ENCODE measurements at regions not wholly inside any gene's neighbourhood (a gene's known extent, or its start where the extent isn't known, plus 50 kb on each side); places are given as distances from the start of the nearest gene placed in this dataset.

GRCh38 chr5:174165406-174165805 is 119.9 kb downstream of the NSG2 start (continued):
- TF ChIP-seq ZBTB33 (IDR thresholded peaks at IDR 0.05; ENCODE audit: extremely low read depth, insufficient replicate concordance, low read length): no peak
- no peak for TF ChIP-seq POLR2A (IDR thresholded peaks at IDR 0.05; ENCODE audit: borderline replicate concordance, extremely low read depth, insufficient read depth, insufficient read length)

GRCh38 chr5:174166231-174167079 is 120.9 kb downstream of the NSG2 start:
- Histone ChIP-seq H3K9me3 (ENCODE audit: control insufficient read depth in 1 of 2, insufficient read depth in 1 of 2, low read depth in 1 of 2, low read length in 2 of 2) (no peaks in the 10 kb centered on the region), H3K9me2 (ENCODE audit: insufficient read depth) (no peaks in the 10 kb centered on the region), H3K36me3 (ENCODE audit: control insufficient read depth in 1 of 2, insufficient read depth in 2 of 2, low read length in 2 of 2) (no peaks in the 10 kb centered on the region), H4K20me1 (ENCODE audit: insufficient read depth) (no peaks in the 10 kb centered on the region), H3K4me2 (ENCODE audit: low read length) (no peak overlapping the region), H3K9ac (ENCODE audit: low read length) (no peak overlapping the region), H3K79me2 (ENCODE audit: insufficient read depth, low read length) (no peaks in the 10 kb centered on the region), H3K27ac (ENCODE audit: low read depth, low read length) (no peak overlapping the region), H3K4me3 (replicated peaks in 1 of 2; ENCODE audit: low read depth in 1 of 2, low read length in 2 of 2) (no peak overlapping the region), H2AFZ (ENCODE audit: low read depth, low read length, poor library complexity, severe bottlenecking) (peak overlapping the region; percentile 26), H3K4me1 (ENCODE audit: control insufficient read depth in 1 of 2, insufficient read depth in 2 of 2, low read length in 2 of 2) (peaks cover 0 to 4% of the 10 kb centered on the region in 2 experiments; a peak in 1 of 4 replicates), H3K27me3 (ENCODE audit: insufficient read depth, low read length) (no peaks in the 10 kb centered on the region)
- BruUV-seq (replicated peaks): no TSS peak
- intact Hi-C loops (cut with micrococcal nuclease): no loop called here
- POLR2A ChIA-PET: no interaction called here
- DNase-seq (ENCODE audit: low read depth, low spot score) (no peak), ATAC-seq (no peak)
- CTCF ChIA-PET: no interaction called here
- RAD21 ChIA-PET (ENCODE audit: low non-redundant PET in 1 of 2, low total read pairs in 2 of 2, uncharacterized antibody in 2 of 2, unreplicated experiment in 2 of 2): no interaction called here
- TF ChIP-seq SP1 (IDR thresholded peaks at IDR 0.05; ENCODE audit: low read depth) (no peak), FOSL1 (IDR thresholded peaks at IDR 0.05; ENCODE audit: low read depth) (no peak), POLR2AphosphoS5 (IDR thresholded peaks at IDR 0.05; ENCODE audit: low read depth, low read length) (no peak), SIN3A (IDR thresholded peaks at IDR 0.05; ENCODE audit: low read depth) (no peak), SRF (IDR thresholded peaks at IDR 0.05; ENCODE audit: low read depth) (no peak), ZFX (IDR thresholded peaks at IDR 0.05) (no peak), JUND (IDR thresholded peaks at IDR 0.05) (no peak), TCF7L2 (IDR thresholded peaks at IDR 0.05; ENCODE audit: borderline replicate concordance, extremely low read depth, insufficient read depth, insufficient read length) (no peak), CEBPB (IDR thresholded peaks at IDR 0.05; ENCODE audit: low read depth) (no peak), EZH2phosphoT487 (IDR thresholded peaks at IDR 0.05; ENCODE audit: borderline replicate concordance) (no peak), POLR2A (IDR thresholded peaks at IDR 0.05; ENCODE audit: borderline replicate concordance, extremely low read depth, insufficient read depth, insufficient read length) (no peak), ZBTB33 (IDR thresholded peaks at IDR 0.05; ENCODE audit: extremely low read depth, insufficient replicate concordance, low read length) (no peak)
- TF ChIP-seq, protein P1, sequence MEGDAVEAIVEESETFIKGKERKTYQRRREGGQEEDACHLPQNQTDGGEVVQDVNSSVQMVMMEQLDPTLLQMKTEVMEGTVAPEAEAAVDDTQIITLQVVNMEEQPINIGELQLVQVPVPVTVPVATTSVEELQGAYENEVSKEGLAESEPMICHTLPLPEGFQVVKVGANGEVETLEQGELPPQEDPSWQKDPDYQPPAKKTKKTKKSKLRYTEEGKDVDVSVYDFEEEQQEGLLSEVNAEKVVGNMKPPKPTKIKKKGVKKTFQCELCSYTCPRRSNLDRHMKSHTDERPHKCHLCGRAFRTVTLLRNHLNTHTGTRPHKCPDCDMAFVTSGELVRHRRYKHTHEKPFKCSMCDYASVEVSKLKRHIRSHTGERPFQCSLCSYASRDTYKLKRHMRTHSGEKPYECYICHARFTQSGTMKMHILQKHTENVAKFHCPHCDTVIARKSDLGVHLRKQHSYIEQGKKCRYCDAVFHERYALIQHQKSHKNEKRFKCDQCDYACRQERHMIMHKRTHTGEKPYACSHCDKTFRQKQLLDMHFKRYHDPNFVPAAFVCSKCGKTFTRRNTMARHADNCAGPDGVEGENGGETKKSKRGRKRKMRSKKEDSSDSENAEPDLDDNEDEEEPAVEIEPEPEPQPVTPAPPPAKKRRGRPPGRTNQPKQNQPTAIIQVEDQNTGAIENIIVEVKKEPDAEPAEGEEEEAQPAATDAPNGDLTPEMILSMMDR (IDR thresholded peaks at IDR 0.05 in 2 of 3, conservative IDR thresholded peaks at IDR 0.05 in 1 of 3; ENCODE audit: borderline replicate concordance in 1 of 3, insufficient read depth in 1 of 3, low read depth in 2 of 3, low read length in 2 of 3): no peak
- TF ChIP-seq, protein P2, sequence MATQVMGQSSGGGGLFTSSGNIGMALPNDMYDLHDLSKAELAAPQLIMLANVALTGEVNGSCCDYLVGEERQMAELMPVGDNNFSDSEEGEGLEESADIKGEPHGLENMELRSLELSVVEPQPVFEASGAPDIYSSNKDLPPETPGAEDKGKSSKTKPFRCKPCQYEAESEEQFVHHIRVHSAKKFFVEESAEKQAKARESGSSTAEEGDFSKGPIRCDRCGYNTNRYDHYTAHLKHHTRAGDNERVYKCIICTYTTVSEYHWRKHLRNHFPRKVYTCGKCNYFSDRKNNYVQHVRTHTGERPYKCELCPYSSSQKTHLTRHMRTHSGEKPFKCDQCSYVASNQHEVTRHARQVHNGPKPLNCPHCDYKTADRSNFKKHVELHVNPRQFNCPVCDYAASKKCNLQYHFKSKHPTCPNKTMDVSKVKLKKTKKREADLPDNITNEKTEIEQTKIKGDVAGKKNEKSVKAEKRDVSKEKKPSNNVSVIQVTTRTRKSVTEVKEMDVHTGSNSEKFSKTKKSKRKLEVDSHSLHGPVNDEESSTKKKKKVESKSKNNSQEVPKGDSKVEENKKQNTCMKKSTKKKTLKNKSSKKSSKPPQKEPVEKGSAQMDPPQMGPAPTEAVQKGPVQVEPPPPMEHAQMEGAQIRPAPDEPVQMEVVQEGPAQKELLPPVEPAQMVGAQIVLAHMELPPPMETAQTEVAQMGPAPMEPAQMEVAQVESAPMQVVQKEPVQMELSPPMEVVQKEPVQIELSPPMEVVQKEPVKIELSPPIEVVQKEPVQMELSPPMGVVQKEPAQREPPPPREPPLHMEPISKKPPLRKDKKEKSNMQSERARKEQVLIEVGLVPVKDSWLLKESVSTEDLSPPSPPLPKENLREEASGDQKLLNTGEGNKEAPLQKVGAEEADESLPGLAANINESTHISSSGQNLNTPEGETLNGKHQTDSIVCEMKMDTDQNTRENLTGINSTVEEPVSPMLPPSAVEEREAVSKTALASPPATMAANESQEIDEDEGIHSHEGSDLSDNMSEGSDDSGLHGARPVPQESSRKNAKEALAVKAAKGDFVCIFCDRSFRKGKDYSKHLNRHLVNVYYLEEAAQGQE (IDR thresholded peaks at IDR 0.05; ENCODE audit: low read depth): no peak

All from HCT116 (cell line).